Activated CD8-positive, alpha-beta memory T cell treated with anti-CD3 and anti-CD28 coated beads for 24 hours (primary cell): ENCODE measurements at regions not wholly inside any gene's neighbourhood (a gene's known extent, or its start where the extent isn't known, plus 50 kb on each side); places are given as distances from the start of the nearest gene placed in this dataset.

Experiments
- DNase-seq: peaks from one replicate; pipeline ENCODE4 v3.0.0-alpha.2; 2020

DNA sequence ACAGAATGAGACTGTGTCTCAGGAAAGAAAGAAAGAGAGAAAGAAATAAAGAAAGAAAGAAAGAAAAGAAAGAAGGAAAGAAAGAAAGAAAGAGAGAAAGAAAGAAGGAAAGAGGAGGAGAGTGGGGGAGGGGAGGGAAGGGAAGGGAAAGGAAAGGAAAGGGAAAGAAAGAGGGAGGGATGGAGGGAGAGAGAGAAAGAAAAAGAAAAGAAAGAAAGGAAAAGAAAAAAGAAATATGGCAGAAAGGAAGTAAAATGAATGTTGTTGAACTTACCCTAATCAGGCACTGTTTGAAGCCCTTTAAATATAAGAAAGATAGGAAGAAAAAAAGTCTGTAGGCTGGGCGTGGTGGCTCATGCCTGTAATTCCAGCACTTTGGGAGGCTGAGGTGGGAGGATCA, 276.1 kb downstream of the INSC start:
- DNase-seq = no peak

DNA sequence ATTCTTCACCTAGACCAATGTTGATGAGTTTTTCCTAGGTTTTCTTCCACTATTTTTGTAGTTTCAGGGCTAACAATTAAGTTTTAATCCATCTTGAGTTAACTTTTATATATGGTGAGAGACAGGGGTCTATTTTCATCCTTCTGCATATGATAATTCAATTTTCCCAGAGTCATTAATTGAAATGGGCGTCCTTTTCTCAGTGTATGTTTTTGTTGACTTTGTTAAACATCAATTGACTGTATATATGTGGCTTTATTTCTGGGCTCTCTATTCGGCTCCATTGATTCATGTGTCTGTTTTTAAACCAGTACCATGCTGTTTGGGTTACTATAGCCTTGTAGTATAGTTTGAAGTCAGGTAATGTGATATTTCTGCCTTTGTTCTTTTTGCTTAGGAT, 282.1 kb downstream of the INSC start:
- no peak for DNase-seq

DNA sequence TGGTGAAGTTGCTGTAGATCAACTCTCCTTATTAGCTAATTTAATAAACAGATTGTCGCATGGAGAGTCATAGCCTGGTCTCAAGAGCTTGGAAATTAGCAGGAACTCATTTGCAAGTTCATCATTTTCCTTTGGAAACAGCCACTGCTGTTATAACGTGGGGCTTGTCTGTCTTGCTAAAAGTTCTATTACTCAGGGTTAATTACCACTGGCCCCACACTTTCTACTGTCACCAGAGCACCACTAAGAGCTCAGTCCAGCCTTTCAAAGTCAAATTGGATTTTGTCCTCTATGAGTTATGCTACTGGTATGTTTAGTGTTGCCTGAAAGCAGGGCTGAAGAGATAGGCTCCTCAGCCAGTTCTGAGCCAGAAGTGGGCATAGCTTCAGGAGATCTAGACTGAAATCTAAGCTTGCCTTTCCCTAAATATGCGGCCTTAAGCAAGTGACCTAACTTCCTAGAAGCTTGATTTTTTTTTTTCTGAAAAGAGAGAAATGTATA, 292.2 kb downstream of the INSC start:
- DNase-seq = no peak

DNA sequence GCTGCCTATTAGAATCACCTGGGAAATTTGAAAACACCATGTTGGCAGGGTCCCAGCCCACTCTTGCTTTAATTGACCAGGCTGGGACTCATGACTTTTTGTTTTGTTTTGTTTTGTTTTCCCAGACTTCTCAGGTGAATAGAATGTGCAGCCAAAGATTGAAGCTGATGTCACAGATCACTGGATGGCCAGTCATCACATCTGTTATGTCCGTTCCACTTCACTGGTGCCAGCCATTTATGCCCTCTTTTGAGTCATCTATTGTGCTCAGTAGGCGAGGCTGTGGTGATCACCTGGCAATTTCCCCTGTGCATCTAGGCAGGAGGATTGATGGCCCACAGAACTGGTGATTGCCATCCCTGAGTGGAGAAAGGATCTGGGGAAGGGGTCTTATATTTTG, 297.3 kb downstream of the INSC start:
- DNase-seq = no peak

DNA sequence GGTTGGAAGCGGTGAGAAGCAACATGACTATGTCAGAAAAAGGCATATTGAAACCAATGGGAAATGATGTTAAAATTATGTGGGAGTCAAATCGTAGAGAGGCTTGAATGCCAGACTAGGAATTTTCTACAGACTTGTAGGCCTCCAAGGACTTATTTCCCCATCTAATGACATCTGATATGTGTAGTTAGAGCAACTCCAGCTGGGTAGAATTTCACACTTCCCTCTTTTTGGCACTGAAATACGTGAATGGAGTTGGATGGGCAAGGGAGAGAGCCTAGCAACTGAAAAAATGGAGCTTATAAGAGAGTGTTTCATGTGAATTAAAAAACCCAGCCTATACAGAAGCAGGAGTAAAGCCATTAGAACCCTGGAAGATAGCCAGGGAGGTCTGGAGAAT, 304.2 kb downstream of the INSC start:
- no peak for DNase-seq

DNA sequence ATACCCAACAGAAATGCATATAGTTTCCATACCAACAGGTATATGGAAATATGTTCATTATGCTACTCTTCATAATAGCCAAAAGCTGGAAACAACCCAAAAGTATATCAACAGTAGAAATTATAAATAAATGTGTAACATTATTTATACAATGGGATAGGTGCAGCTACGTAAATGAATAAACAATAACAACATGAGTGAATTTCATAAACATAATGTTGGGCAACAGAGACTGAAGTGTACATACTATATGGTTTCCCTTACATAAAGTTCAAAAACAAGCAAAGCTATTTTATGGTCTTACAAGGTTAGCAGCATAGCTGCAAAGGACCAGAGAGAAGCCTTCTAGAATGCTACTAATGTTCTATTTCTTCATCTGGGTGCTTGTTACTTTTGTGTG, 305.0 kb downstream of the INSC start:
- no peak for DNase-seq

DNA sequence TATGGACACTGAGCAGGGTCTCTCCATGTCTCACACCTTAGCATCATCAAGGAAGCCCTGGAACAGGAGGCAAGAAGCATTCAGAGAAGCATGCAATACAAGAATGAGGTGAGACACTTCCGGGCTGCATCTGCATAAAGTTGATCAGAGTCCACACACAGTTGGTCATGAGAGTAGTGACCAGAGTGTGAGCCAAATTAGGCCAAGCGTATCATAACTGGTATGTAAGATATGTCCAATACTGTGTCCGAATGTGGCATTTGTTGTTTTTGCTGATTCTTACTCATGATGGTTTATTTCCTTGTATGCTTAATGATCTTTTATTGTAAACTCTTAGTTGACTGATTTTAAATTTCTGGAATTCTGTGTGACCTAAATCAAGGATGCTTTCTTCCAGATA, 315.7 kb downstream of the INSC start:
- no peak for DNase-seq

DNA sequence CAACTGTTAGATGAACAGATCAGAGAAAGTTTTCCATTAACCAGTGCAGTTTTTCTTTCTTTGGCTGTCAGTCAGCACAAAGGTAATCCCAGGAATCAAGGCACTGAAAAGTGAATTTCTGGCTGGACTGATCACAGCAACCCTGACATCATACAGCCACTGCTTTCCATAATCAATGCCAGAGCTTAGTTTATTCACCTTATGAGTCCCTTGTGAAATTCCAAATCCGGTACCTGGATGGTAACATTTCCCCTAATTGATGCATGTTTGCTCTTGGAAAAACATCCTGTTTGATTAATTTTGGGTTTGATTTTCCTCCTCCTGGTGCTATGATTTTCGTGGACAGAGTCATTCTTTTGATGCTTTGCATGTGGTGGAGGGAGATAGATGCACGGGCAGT, 319.8 kb downstream of the INSC start:
- DNase-seq = no peak

DNA sequence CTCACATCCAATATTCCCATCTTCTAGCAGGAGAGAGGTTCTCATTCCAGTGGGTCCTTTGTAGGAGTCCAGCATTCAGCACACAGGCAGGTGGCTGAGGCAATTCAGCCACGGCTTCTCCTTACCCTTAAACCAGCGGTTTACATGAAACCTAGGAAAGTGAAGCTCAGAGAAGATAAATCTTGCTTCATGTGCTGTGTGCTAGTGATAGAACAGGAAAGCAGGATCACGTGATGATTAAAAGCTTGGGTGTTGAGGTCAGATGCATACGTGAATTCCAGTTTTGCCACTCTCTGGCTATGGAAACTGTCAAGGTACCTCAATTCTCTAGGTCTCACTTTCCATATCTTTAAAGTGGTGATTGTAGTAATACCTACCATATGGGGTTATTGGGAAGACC, 331.6 kb downstream of the INSC start:
- no peak for DNase-seq

DNA sequence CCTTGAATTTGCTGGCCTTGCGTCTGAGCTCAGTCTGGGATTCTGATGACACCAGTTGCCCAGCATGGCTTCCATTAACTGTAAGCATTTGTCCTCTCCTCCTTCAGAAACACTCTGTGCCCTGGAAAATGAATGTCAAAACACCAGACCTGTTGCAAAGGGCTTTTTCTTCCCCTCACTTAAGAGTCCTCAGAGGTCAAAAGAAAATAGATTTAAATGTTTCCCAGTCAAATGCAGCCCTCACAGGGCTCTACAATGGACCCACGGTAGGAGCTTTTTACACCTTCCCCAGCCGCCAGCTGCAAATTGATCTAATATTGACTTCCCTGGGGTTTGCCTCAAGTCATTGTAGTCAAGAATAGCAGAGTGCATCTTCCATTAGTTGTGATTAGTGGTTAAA, 332.2 kb downstream of the INSC start:
- no peak for DNase-seq

DNA sequence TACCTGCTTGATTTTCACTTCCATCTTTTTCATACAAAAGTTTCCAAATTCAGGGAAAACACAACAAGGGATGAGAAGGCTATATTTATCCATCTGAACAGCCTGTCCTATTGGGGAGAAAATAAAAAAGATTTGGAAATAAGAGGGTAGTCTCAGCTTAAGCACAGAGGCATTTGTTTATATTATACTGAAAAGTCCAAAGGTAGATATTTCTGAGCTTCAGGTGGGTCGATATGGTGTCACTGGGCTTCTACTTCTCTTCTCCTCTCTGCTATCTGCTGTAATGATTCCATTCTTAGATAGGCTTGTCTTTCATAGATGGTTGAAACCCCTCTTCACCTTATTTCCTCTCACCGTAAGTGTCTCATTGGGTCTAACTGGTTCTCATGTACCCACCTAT, 337.0 kb downstream of the INSC start:
- no peak for DNase-seq

DNA sequence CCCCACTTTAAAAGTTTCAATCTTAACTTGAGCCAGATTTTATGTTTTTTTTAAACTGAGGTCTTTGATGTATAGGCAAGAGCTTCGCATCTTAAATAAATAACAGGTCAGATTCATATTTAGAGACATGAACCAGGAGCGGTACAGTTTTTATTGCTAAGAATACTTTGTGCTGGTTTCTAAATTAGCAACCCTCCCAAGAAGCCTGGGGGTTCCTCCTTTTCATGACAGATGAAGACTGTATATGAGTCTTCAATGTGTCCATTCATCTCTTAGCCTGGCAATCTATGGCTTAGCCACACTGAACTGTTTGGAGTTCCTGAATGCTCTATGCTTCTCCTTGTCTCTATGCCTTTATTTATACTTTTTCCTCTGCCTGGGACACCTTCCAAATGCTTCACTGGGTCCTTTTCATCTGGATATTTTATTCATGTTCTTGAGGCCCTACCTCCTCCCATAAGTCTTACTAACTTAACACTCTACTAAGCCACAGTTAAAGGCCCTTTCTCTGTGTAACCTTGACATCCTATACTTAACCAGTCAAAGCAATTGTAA, 338.6 kb downstream of the INSC start:
- DNase-seq = no peak

DNA sequence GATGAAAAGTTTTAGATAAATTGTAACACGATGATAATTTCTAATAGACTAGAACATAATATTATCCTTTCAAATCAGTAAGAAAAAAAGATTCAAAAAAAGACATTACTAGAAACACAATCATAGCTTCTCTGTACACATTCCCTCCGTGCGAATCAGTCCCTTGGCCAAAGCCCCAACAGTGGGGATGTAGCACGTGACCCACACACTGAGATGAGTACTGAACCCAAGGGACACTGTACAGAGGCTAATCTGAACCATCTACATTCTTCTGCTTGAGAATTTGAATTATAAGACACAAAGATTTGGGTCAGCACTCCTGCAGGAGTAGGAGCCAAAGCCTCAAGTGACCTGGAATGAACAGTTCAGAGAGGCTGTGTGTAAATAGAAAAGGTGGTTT, 353.7 kb downstream of the INSC start:
- no peak for DNase-seq

DNA sequence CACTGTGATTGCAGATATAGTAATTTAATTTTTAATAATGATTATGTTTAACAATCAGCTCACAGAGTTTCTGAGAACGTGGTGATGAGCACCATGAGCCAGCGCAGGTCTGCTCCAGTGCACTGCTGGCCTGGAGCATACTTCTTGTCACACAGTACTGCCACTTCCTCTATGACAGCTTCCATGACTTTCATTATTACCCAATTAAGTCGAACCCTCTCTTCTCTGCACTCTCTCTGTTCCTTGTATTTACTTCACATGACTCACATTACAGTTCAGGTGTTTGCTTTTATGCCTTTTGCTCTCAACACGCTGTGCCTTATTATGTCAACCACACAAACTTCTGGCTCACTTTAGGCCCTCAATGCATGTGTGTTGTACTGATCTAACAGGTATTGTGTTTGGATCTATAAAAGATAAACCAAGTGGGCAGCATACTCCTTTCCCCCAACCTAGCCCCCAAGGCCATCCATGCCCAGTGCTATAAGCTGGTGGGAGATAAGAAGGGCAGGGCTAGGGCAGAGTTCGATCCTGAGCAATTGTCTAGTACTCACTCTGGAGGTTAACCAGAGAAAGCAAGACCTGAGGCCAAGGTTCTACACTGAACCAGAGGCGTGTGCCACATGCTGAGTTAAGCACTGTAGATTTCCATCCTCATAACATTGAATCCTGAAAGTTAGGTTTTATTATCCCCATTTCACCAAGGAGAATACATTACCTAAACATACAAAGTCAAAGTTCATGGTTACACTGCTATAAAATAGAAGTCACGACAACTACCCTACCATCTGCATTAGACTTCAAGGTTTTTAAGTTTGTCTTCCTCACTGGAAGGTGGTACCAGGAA, 356.5 kb downstream of the INSC start:
- DNase-seq = no peak

DNA sequence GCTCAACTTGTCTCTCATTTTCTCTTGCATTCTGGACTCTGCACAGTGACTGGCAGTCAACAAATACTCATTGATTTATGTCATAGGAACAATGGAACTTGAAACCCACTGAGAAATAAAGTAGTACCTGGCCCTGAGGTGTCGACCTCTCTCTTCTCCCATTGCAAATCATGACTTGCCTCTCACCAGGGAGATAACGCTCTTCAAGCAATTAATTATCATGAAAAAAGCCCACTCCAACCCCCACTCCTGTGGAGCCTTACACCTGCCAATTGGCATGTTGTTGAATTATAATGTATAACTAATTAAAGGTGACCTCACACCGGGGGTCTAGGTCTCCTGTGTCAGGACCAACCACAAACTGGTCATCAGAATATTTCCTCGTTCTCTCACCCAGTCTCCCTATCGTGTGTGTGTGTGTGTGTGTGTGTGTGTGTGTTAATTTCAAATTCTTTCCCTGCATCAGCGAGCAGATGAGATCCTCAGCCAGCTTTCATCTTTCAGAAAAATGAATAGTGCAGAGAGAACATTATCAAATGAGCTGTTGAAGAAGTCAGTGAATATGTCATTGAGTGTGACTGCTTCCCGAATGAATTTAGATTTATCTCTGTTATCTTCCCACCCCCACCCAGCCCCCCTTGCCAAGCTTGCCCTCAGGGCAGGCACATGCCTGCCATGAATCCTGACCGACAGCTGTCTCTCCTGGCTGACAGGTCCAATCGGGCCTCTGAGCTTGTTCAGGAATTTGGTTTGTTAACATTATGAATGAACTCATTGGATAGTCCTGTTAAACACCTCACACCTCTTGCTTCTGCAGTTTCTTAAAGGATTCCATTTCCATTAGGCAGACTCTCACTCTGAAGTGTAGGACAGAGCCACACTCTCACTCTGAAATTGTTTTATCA, 357.4 kb downstream of the INSC start:
- no peak for DNase-seq

DNA sequence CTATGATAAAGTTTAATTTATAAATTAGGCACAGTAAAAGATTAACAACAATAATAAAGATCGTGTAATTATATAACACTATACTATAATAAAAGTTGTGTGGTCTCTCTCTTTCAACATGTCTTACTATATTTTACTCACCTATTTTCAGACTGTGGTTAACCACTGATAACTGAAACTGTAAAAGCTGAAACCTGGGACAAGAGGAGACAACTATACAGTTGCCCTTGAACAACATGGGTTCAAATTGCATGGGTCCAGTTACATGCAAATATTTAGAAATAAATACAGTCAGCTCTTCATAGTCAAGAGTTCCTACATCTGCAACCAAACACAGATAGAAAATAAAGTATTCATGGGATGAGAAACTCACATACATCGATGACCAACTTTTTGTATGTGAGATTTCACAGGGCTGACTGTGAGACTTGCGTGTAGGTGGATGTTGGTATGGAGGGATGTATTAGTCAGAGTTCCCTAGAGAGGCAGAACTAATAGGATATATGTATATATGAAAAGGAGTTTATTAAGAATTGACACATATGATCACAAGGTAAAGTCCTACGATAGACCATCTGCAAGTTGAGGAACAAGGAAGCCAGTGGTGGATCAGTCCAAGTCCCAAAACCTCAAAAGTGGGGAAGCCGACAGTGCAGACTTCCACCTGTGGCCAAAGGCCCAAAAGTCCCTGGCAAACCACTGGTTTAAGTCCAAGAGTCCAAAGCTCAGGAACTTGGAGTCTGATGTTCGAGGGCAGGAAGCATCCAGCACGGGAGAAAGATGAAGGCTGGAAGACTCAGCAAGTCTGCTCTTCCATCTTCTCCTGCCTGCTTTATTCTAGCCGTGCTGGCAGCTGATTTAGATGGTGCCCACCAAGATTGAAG, 359.5 kb downstream of the INSC start:
- DNase-seq = no peak

DNA sequence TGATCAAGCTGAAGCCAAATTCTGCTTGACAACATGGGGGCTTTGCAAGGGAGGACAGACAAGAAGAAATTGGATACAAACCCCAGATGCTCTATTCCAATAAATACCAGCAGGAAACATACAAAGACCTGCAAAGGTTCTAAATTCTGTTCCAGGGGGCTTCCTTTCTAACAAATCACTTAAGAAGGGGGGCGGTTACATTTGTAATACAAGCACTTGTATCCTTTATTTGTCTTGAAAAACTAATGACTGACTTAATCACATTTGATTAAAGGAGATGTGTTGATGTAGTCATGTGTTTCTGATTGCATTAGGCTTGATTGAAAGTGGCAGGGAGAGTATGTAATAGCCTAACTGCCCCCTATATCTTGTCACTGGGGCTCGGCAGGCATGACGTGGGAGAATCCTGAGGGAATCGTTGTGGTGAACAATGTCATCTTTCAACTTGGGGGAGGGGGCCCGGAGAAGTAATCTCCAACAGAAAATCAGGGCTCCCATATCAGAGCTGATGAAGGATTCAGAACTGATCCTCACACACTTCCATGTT, 361.7 kb downstream of the INSC start:
- DNase-seq = no peak

DNA sequence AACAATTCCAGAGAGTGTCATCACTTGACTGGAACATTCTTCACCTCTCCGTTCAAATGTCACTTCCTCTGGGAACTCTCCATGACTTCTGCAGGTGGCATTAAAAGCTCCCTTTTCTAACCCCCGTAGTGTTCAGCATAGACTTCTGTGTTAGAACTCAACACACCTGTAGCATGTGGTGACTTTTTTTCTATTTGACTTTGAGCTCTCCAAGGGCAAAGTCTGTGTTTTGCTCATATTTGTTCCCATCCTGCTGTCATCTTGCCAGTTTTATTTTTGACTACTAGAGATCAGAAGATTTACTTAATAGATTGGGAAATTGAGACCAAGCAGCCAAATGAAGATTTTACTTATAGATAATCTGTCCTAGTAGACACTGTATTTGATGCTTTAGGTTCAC, 367.1 kb downstream of the INSC start:
- DNase-seq = no peak

DNA sequence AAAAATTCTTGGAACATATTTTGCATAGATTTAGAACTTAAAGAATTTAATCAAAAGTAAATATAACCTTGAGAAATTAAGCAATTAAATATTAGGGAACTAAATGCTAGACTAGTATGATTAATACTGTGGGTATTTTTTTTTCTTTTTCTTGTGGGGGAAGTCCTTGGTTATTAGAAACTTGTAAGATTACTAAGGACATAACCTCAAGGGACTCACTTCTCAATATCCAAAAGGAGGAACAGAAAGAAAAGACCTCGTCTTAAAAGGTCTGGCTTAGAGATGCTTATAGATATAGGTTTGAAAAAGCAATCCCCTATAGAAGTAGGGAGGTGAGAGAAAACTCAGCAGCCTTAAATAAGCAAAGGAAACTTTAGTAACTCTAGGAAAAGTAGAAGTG, 368.5 kb downstream of the INSC start:
- DNase-seq = no peak

DNA sequence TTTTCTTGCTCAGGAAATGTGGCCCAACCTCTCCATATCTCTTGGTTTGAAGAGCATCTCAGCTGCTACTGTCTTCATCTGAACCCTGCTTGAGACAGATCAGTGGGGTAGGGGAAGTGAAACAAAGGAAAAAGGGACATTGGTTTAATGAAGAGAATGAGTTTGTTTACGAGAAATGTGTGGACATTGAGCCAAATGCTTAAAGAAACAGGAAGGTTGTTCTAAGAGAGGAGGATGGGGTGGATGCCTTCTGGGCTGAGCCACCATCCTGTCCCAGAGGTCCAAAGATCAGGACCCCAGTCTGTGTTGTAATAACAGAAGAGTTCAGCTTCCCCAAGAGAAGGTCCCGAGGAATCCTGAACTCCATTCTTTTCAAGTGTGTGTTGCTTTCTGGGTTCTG, 369.7 kb downstream of the INSC start:
- DNase-seq = no peak

DNA sequence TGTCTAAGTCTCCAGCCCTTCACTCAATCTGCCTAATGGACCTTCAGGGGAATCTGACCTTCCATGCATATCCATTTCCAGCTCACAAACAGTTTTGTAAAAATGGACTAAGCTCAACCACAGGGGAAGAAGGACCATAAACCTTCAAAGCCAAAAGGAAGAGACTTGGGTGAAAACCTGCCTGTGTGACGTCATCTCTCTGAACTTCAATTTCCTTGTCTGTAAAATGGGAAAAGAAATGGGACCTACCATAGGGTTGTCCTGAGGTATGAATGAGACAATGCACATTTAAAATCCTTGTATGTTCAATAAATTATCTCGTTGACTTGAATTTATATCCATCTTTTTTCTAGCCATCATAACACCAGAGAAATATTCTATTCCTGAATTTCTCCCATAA, 370.7 kb downstream of the INSC start:
- no peak for DNase-seq

DNA sequence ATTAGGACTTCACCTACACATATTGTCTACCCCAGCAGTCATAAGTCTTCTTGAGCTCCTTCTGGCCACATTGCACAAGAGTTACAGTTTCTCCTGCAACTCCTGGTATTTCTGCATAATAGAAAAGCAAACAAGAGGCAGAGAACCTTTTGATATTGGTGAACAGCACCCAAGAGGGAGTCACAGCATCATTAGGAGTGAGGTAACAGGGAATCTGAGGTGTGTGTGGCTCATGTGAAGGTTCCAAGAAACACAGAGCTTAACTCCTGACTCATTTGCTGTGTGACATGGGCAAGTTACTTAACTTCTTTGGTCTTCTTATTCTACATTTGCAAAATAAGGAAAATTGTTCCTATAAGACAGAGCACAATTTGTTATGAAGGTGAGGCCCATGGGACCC, 374.6 kb downstream of the INSC start:
- no peak for DNase-seq
